PC-9 (cell line): ENCODE measurements at regions not wholly inside any gene's neighbourhood (a gene's known extent, or its start where the extent isn't known, plus 50 kb on each side); places are given as distances from the start of the nearest gene placed in this dataset.
A peak's percentile ranks its signal among the peaks of the same experiment; 100 is the strongest.

Source experiments
- BruUV-seq: library from RNA; stranded (reverse); fragments of 400-500 nt; replicated peaks from 2 replicates; lab custom pipeline; 2021; lab: Mats Ljungman, UMichigan
- CTCF ChIA-PET: fragments of 300-600 bp; sonication (Branson Sonifier 250); formaldehyde crosslinking; loops from one replicate; lab custom pipeline; 2022; ENCODE audit warnings: antibody characterized with exemption; lab: Charles Lee
- POLR2A ChIA-PET: fragments of 300-600 bp; sonication (Branson Sonifier 250); formaldehyde crosslinking; loops from one replicate; lab custom pipeline; 2022; ENCODE audit warnings: antibody characterized with exemption; ENCODE audit not compliant: unreplicated experiment; lab: Charles Lee
- DNase-seq, 2 experiments: peaks; one replicate each; pipeline versions ENCODE4 v3.0.0 to v3.0.0-alpha.2; 2015 to 2022; ENCODE audit warnings: mixed read lengths in 1 of 2
- H2AFZ ChIP-seq: fragments of 200-600 bp; sonication (generic); 2 replicates; pipeline ENCODE4 v1.8.1; 2017; ENCODE audit warnings: antibody characterized with exemption
- H3F3A ChIP-seq: fragments of 200-600 bp; sonication (generic); 2 replicates; pipeline ENCODE4 v1.8.1; 2017; ENCODE audit warnings: antibody characterized with exemption, mild to moderate bottlenecking, low read depth; ENCODE audit not compliant: insufficient read depth
- H3K27ac ChIP-seq: fragments of 200-600 bp; sonication (generic); 2 replicates; pipeline ENCODE4 v1.6.1; 2016; ENCODE audit warnings: mixed run types
- H3K27me3 ChIP-seq: fragments of 200-600 bp; sonication (generic); 2 replicates; pipeline ENCODE4 v1.6.1; 2016; ENCODE audit warnings: low read depth, mixed run types; ENCODE audit not compliant: insufficient read depth
- H3K36me3 ChIP-seq: fragments of 200-600 bp; sonication (generic); 2 replicates; pipeline ENCODE4 v1.6.1; 2016; ENCODE audit warnings: low read depth, mixed run types
- H3K4me1 ChIP-seq: fragments of 200-600 bp; sonication (generic); replicated peaks from 2 replicates; pipeline ENCODE4 v1.6.1; 2016; ENCODE audit warnings: mixed run types; ENCODE audit not compliant: insufficient read depth
- H3K4me2 ChIP-seq: fragments of 200-600 bp; sonication (generic); 2 replicates; pipeline ENCODE4 v1.6.1; 2017; ENCODE audit warnings: mixed run types
- H3K4me3 ChIP-seq: fragments of 200-600 bp; sonication (generic); 2 replicates; pipeline ENCODE4 v1.6.1; 2016; ENCODE audit warnings: mixed run types
- H3K79me2 ChIP-seq: fragments of 200-600 bp; sonication (generic); 2 replicates; pipeline ENCODE4 v1.6.1; 2017; ENCODE audit warnings: low read depth, mixed run types
- H3K9me2 ChIP-seq: fragments of 200-600 bp; sonication (generic); 2 replicates; pipeline ENCODE4 v1.8.1; 2017; ENCODE audit warnings: mild to moderate bottlenecking; ENCODE audit not compliant: insufficient read depth
- H3K9me3 ChIP-seq: fragments of 200-600 bp; sonication (generic); 2 replicates; pipeline ENCODE4 v1.8.1; 2016; ENCODE audit warnings: low read depth; ENCODE audit not compliant: insufficient read depth
- H4K20me1 ChIP-seq: fragments of 200-600 bp; sonication (generic); 2 replicates; pipeline ENCODE4 v1.8.1; 2017; ENCODE audit not compliant: insufficient read depth
- CTCF ChIP-seq: fragments of 200-600 bp; sonication (generic); conservative IDR thresholded peaks from 2 replicates; pipeline ENCODE4 v1.6.1; 2017; ENCODE audit warnings: mixed run types, antibody characterized with exemption, mild to moderate bottlenecking, moderate library complexity
- EZH2 ChIP-seq: fragments of 200-600 bp; sonication (generic); IDR thresholded peaks from 2 replicates; pipeline ENCODE4 v1.8.0; 2017; ENCODE audit warnings: antibody characterized with exemption, low read depth
- intact Hi-C: fragments of 100-400 bp; cut with micrococcal nuclease; formaldehyde crosslinking; loops from one replicate; pipeline ENCODE4 v1.10.0; 2022; ENCODE audit not compliant: unreplicated experiment

DNA sequence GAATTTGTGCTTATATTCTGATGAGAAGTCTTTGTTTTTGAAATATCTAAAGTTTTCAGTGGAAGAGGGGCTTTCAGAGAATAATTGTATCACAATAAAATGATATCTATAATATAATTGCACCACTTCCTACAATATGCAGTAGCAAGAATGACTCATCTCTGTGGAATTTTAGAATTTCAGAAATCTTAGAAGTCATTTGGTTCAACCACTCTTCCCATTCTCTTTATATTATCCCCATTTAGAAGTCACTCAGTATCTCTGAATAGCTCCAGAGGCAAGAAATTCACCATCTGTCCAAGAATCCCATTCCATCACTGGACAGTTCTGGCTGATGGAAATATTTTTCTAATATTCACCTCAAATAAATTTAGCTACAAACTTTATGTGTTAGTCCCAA, 59.3 kb upstream of the CCDC68 start:
- no peak overlapping the region for H3K27ac ChIP-seq
- H3K4me3 ChIP-seq = no peak overlapping the region
- intact Hi-C loops = no loop called here
- H3F3A ChIP-seq = no peaks in the 10 kb centered on the region
- no peaks in the 10 kb centered on the region for H3K27me3 ChIP-seq
- no peak overlapping the region for H2AFZ ChIP-seq
- BruUV-seq = no TSS peak
- H3K4me1 ChIP-seq = peaks cover 8% of the 10 kb centered on the region; the same call in 1 of the 2 replicates
- TF ChIP-seq CTCF (no peak), EZH2 (no peak)
- H3K79me2 ChIP-seq = no peaks in the 10 kb centered on the region
- no peak overlapping the region for H3K4me2 ChIP-seq
- no peaks in the 10 kb centered on the region for H3K36me3 ChIP-seq
- CTCF ChIA-PET = no interaction called here
- POLR2A ChIA-PET = no interaction called here
- H4K20me1 ChIP-seq = no peaks in the 10 kb centered on the region
- H3K9me2 ChIP-seq = no peaks in the 10 kb centered on the region
- no peaks in the 10 kb centered on the region for H3K9me3 ChIP-seq
- peak in 1 of 2 experiments; percentile 70 for DNase-seq

GRCh38 chr18:55014095-55014494, 54.8 kb upstream of the CCDC68 start:
- ChIA-PET CTCF (no interaction called here), POLR2A (no interaction called here)
- BruUV-seq = no TSS peak
- intact Hi-C loops = no loop called here
- Histone ChIP-seq H2AFZ (no peak overlapping the region), H3K9me2 (no peaks in the 10 kb centered on the region), H3K4me3 (no peak overlapping the region), H4K20me1 (no peaks in the 10 kb centered on the region), H3K4me1 (peaks cover 8% of the 10 kb centered on the region; the same call in 1 of the 2 replicates), H3K4me2 (no peak overlapping the region), H3K27me3 (no peaks in the 10 kb centered on the region), H3K27ac (no peak overlapping the region), H3F3A (no peaks in the 10 kb centered on the region), H3K79me2 (no peaks in the 10 kb centered on the region), H3K36me3 (no peaks in the 10 kb centered on the region), H3K9me3 (no peaks in the 10 kb centered on the region)
- DNase-seq = no peak
- TF ChIP-seq CTCF (no peak), EZH2 (no peak)

GRCh38 chr18:55013685-55014084, 54.4 kb upstream of the CCDC68 start:
- H3K27me3 ChIP-seq = no peaks in the 10 kb centered on the region
- no peak for DNase-seq
- BruUV-seq = no TSS peak
- no peaks in the 10 kb centered on the region for H3K79me2 ChIP-seq
- intact Hi-C loops = no loop called here
- no peaks in the 10 kb centered on the region for H3K9me3 ChIP-seq
- no peaks in the 10 kb centered on the region for H4K20me1 ChIP-seq
- ChIA-PET CTCF (no interaction called here), POLR2A (no interaction called here)
- H3K4me3 ChIP-seq = no peak overlapping the region
- no peaks in the 10 kb centered on the region for H3K9me2 ChIP-seq
- no peaks in the 10 kb centered on the region for H3F3A ChIP-seq
- H3K36me3 ChIP-seq = no peaks in the 10 kb centered on the region
- no peak overlapping the region for H3K4me2 ChIP-seq
- H2AFZ ChIP-seq = no peak overlapping the region
- H3K27ac ChIP-seq = no peak overlapping the region
- TF ChIP-seq EZH2 (no peak), CTCF (no peak)
- H3K4me1 ChIP-seq = peaks cover 7% of the 10 kb centered on the region; the same call in 1 of the 2 replicates
